BJ (cell line): ENCODE measurements at regions not wholly inside any gene's neighbourhood (a gene's known extent, or its start where the extent isn't known, plus 50 kb on each side); places are given as distances from the start of the nearest gene placed in this dataset.

Experiments used
- CTCF ChIA-PET: fragments of 350-600 bp; formaldehyde crosslinking; extraction: SDS; loops from one replicate; lab custom pipeline; 2021; ENCODE audit warnings: antibody characterized with exemption, inconsistent platforms; lab: Yijun Ruan, JAX
- POLR2A ChIA-PET: fragments of 300-600 bp; sonication (Branson Sonifier 250); formaldehyde crosslinking; extraction: SDS; loops from one replicate; lab custom pipeline; 2021; ENCODE audit warnings: antibody characterized with exemption; lab: Charles Lee
- DNase-seq: peaks from one replicate; pipeline ENCODE4 v3.0.0-alpha.2; 2011; ENCODE audit warnings: low read depth
- H3K27me3 ChIP-seq: 2 replicates; pipeline ENCODE4 v1.6.0; 2011; ENCODE audit warnings: low read length; ENCODE audit not compliant: control insufficient read depth, insufficient read depth
- H3K36me3 ChIP-seq: 2 replicates; pipeline ENCODE4 v1.5.1; 2011; ENCODE audit warnings: low read length; ENCODE audit not compliant: control insufficient read depth, insufficient read depth
- H3K4me3 ChIP-seq: 2 replicates; pipeline ENCODE4 v1.5.1; 2011; ENCODE audit warnings: low read depth, mild to moderate bottlenecking, control low read depth, low read length
- CTCF ChIP-seq: IDR thresholded peaks from 2 replicates; pipeline ENCODE4 v1.5.1; 2011; ENCODE audit warnings: low read depth, mild to moderate bottlenecking, control low read depth, inconsistent platforms, low read length, moderate library complexity; ENCODE audit not compliant: insufficient read depth

GRCh38 chr2:199590321-199591203, 132.8 kb upstream of the SATB2 start:
- no peaks in the 10 kb centered on the region for H3K27me3 ChIP-seq
- H3K36me3 ChIP-seq = no peaks in the 10 kb centered on the region
- DNase-seq = no peak
- ChIA-PET POLR2A (no interaction called here), CTCF (interaction anchor here (1.4 kb wide), 1 partner anchor 9 kb away, joined by 3 read pairs; no protein-coding TSS in a partner anchor)
- TF ChIP-seq CTCF = no peak
- H3K4me3 ChIP-seq = no peak overlapping the region

- DNase-seq = no peak
- no peak overlapping the region for H3K4me3 ChIP-seq
- ChIA-PET CTCF (interaction anchor here (1.4 kb wide), 1 partner anchor 8 kb away, joined by 3 read pairs; no protein-coding TSS in a partner anchor), POLR2A (no interaction called here)
- no peak for TF ChIP-seq CTCF
- no peaks in the 10 kb centered on the region for H3K27me3 ChIP-seq
- H3K36me3 ChIP-seq = no peaks in the 10 kb centered on the region
Observed at GRCh38 chr2:199589306-199589705, 131.6 kb upstream of the SATB2 start.

GRCh38 chr2:199588054-199588453, 130.3 kb upstream of the SATB2 start:
- Histone ChIP-seq H3K36me3 (no peaks in the 10 kb centered on the region), H3K4me3 (no peak overlapping the region), H3K27me3 (no peaks in the 10 kb centered on the region; the same call in 1 of the 2 replicates)
- ChIA-PET CTCF (no interaction called here), POLR2A (no interaction called here)
- no peak for DNase-seq
- TF ChIP-seq CTCF = no peak

- H3K27me3 ChIP-seq = no peaks in the 10 kb centered on the region; the same call in 1 of the 2 replicates
- ChIA-PET CTCF (no interaction called here), POLR2A (no interaction called here)
- TF ChIP-seq CTCF = no peak
- H3K36me3 ChIP-seq = no peaks in the 10 kb centered on the region
- H3K4me3 ChIP-seq = no peak overlapping the region
- no peak for DNase-seq
Observed at GRCh38 chr2:199586646-199587045, 128.9 kb upstream of the SATB2 start.

- Histone ChIP-seq H3K27me3 (peaks cover 1% of the 10 kb centered on the region), H3K4me3 (no peak overlapping the region), H3K36me3 (no peaks in the 10 kb centered on the region)
- ChIA-PET CTCF (no interaction called here), POLR2A (no interaction called here)
- no peak for DNase-seq
- no peak for TF ChIP-seq CTCF
Observed at GRCh38 chr2:199583676-199584075, 125.9 kb upstream of the SATB2 start.
